Psoas muscle (tissue), 7 donors: ENCODE measurements at regions not wholly inside any gene's neighbourhood (a gene's known extent, or its start where the extent isn't known, plus 50 kb on each side); places are given as distances from the start of the nearest gene placed in this dataset.
A peak's percentile ranks its signal among the peaks of the same experiment; 100 is the strongest.

Source experiments
- ATAC-seq, 4 donors: fragments of 200-7000 bp; cut with Tn5 transposase; one replicate each; pipeline ENCODE4 v1.9.1; 2020; ENCODE audit warnings: moderate library complexity in 3 of 4, mild to moderate bottlenecking in 2 of 4
- DNase-seq, 2 donors: peaks; one replicate each; pipeline ENCODE4 v3.0.0-alpha.2; 2020
- H3K27ac ChIP-seq: fragments of 200-600 bp; one replicate; pipeline ENCODE4 v1.8.0; 2022
- H3K27me3 ChIP-seq, 3 donors: fragments of 200-600 bp in 1 of 3; one replicate each; pipeline versions ENCODE4 v1.6.1 to v1.8.0; 2013 to 2022; ENCODE audit warnings: low read length in 2 of 3, mild to moderate bottlenecking in 2 of 3, moderate library complexity in 1 of 3; ENCODE audit not compliant: insufficient read depth in 3 of 3
- H3K36me3 ChIP-seq, 2 donors: fragments of 200-600 bp in 1 of 2; one replicate each; pipeline versions ENCODE4 v1.6.1 to v1.8.0; 2013 to 2022; ENCODE audit warnings: low read depth in 1 of 2, mild to moderate bottlenecking in 1 of 2, moderate library complexity in 1 of 2; ENCODE audit not compliant: insufficient read depth in 1 of 2
- H3K4me1 ChIP-seq: fragments of 200-600 bp; one replicate; pipeline ENCODE4 v1.8.0; 2022
- H3K4me3 ChIP-seq: fragments of 200-600 bp; one replicate; pipeline ENCODE4 v1.8.0; 2022; ENCODE audit warnings: mild to moderate bottlenecking
- H3K9me3 ChIP-seq: fragments of 200-600 bp; one replicate; pipeline ENCODE4 v1.8.0; 2022
- CTCF ChIP-seq: fragments of 200-600 bp; IDR thresholded peaks from one replicate; pipeline ENCODE4 v1.8.0; 2022; ENCODE audit warnings: antibody characterized with exemption
- WGBS, 3 donors: extraction: QIAGEN DNeasy Blood & Tissue Kit; methylation state at CpG; one replicate each; pipeline versions ENCODE4 v1.1.6 to v1.1.7; 2013; 5-methylcytosine and 5-hydroxymethylcytosine counted together
- intact Hi-C, 2 donors: fragments of 100-400 bp; cut with DNase I; formaldehyde crosslinking; loops; one replicate each; pipeline versions ENCODE4 v1.11.0 to v1.14.2; 2022
- donor health status: healthy with polysubstance abuse.
- donor health status: DM: no; HTN: no; CAD: no; lungs with moderate emphysema.
- donor health status: Bipolar disorder and iron deficiency.
- donor health status: healthy.
- donor health status: DM: yes; HTN: yes; CAD: no.
- donor health status: DM: no; HTN: no; CAD: no.
- donor health status: DM: yes; HTN: yes; CAD: no.

GRCh38 chr2:15794608-15795134 is 145.7 kb upstream of the MYCN start:
- 83 to 87% (median 86%) methylated on average over 5 of the region's 5 CpGs for WGBS, 3 donors

GRCh38 chr2:15795426-15795825 is 144.9 kb upstream of the MYCN start:
- Histone ChIP-seq H3K36me3 (no peaks in the 10 kb centered on the region), H3K4me3 (no peak overlapping the region), H3K9me3 (no peaks in the 10 kb centered on the region), H3K4me1 (no peaks in the 10 kb centered on the region), H3K27me3 (no peaks in the 10 kb centered on the region), H3K27ac (no peak overlapping the region)
- no peak for TF ChIP-seq CTCF
- peak; percentile 41 to 71 for DNase-seq
- intact Hi-C loops, result no loop called here
- ATAC-seq, result peak in 1 of 4 donors; percentile 54
- WGBS, 3 donors, result 13 to 16% (median 13%) methylated on average over 10 of the region's 10 CpGs

More at GRCh38 chr2:15794608-15795134, 145.7 kb upstream of the MYCN start:
- no peaks in the 10 kb centered on the region for H3K9me3 ChIP-seq
- no peak overlapping the region for H3K4me3 ChIP-seq
- DNase-seq, result no peak
- intact Hi-C loops, result no loop called here
- H3K36me3 ChIP-seq, result no peaks in the 10 kb centered on the region
- H3K27me3 ChIP-seq, result no peaks in the 10 kb centered on the region
- no peak for TF ChIP-seq CTCF
- H3K27ac ChIP-seq, result no peak overlapping the region
- no peaks in the 10 kb centered on the region for H3K4me1 ChIP-seq
- ATAC-seq, result no peak

DNA sequence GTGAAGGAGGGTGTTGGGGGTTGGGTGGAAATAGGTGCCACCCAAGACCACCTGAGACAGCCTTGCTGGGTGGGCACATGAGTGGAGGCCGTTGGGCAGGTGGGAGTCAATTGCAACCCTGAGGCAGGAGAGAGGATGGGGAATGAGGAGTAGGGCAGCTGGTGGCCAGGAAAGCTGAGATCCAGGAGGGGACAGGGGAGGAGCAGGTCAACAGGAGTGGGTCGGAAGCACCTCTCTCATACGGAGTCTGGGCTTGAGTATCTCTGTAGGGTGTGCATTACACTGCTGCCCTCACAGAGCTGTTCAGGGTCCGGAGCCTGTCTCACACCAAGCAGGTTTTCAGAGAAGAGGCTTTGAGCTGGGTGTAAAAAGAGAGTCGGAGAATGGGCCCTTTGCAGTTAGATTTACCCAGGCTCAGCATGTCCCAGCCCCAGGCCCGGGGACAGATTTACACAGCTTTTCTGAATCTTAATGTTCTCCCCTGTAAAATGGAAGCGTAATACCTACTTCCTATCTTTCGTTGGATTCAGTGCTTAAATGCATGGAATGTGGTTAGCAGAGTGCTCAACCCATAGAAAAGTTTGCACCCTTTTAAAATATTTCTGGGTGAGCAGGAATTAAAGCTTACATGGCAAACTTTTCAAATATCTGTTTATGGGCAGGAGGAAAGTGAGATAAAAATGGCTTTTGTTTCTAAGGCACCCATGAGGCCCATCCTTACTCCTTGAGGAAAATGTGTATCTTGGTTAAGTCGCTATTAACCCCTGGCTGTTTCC is 144.0 kb upstream of the MYCN start:
- no peaks in the 10 kb centered on the region for H3K27me3 ChIP-seq
- TF ChIP-seq CTCF, result no peak
- DNase-seq (no peak), ATAC-seq (no peak)
- H3K4me3 ChIP-seq, result no peak overlapping the region
- H3K4me1 ChIP-seq, result no peaks in the 10 kb centered on the region
- intact Hi-C loops, result no loop called here
- H3K36me3 ChIP-seq, result no peaks in the 10 kb centered on the region
- 90 to 93% (median 91%) methylated on average over 9 of the region's 9 CpGs for WGBS, 3 donors
- no peaks in the 10 kb centered on the region for H3K9me3 ChIP-seq
- no peak overlapping the region for H3K27ac ChIP-seq

GRCh38 chr2:15797231-15797938 is 143.0 kb upstream of the MYCN start:
- no peak for DNase-seq
- ATAC-seq, result no peak
- no peak overlapping the region for H3K4me3 ChIP-seq
- H3K27ac ChIP-seq, result no peak overlapping the region
- no peaks in the 10 kb centered on the region for H3K27me3 ChIP-seq
- no peak for TF ChIP-seq CTCF
- no peaks in the 10 kb centered on the region for H3K9me3 ChIP-seq
- intact Hi-C loops, result no loop called here
- H3K36me3 ChIP-seq, result no peaks in the 10 kb centered on the region
- WGBS, 3 donors, result 78 to 85% (median 83%) methylated on average over 11 of the region's 11 CpGs
- no peaks in the 10 kb centered on the region for H3K4me1 ChIP-seq
